HEK293 (cell line): ENCODE measurements at regions not wholly inside any gene's neighbourhood (a gene's known extent, or its start where the extent isn't known, plus 50 kb on each side); places are given as distances from the start of the nearest gene placed in this dataset.

Source experiments
- CTCF ChIA-PET: fragments of 350-600 bp; formaldehyde crosslinking; extraction: SDS; loops from one replicate; lab custom pipeline; 2021; ENCODE audit warnings: antibody characterized with exemption; lab: Yijun Ruan, JAX
- POLR2A ChIA-PET: fragments of 300-600 bp; formaldehyde crosslinking; extraction: SDS; loops from one replicate; lab custom pipeline; 2020; ENCODE audit warnings: antibody characterized with exemption, inconsistent platforms; lab: Yijun Ruan, JAX
- H3K27ac ChIP-seq: fragments of 200-500 bp; sonication (Bioruptor generic); 2 replicates; pipeline ENCODE4 v1.5.1; 2014; ENCODE audit warnings: low read depth, low read length, control low read depth, inconsistent platforms; ENCODE audit errors: extremely low read depth
- H3K36me3 ChIP-seq, 2 experiments: fragments of 200-500 bp in 1 of 2; sonication (Bioruptor generic) in 1 of 2; 1 replicate in 1 of 2; 2 replicates in 1 of 2; pipeline ENCODE4 v1.5.1; 2014 to 2017; ENCODE audit warnings: inconsistent platforms in 2 of 2, low read length in 2 of 2; ENCODE audit not compliant: control insufficient read depth in 2 of 2, insufficient read depth in 1 of 2
- H3K4me1 ChIP-seq: fragments of 200-500 bp; sonication (Bioruptor generic); 2 replicates; pipeline ENCODE4 v1.5.1; 2014; ENCODE audit warnings: mild to moderate bottlenecking, low read length, inconsistent platforms; ENCODE audit not compliant: control insufficient read depth, insufficient read depth
- H3K4me3 ChIP-seq: 2 replicates; pipeline ENCODE4 v1.5.1; 2011; ENCODE audit warnings: low read depth, mild to moderate bottlenecking, control low read depth, low read length, moderate library complexity
- H3K9me3 ChIP-seq: fragments of 200-500 bp; sonication (Bioruptor generic); 2 replicates; pipeline ENCODE4 v1.5.1; 2014; ENCODE audit warnings: low read depth, low read length, inconsistent platforms; ENCODE audit not compliant: control insufficient read depth, insufficient read depth
- ATF2 ChIP-seq: fragments of 450-650 bp; formaldehyde crosslinking; IDR thresholded peaks from 2 replicates; pipeline ENCODE4 v1.5.1; 2016; ENCODE audit warnings: missing biosample characterization, missing genetic modification characterization, low read depth
- IKZF3 ChIP-seq: fragments of 450-650 bp; IDR thresholded peaks from 2 replicates; pipeline ENCODE4 v1.5.0; 2018; ENCODE audit warnings: missing biosample characterization, mild to moderate bottlenecking, missing genetic modification characterization, moderate library complexity
- PRDM1 ChIP-seq: fragments of 450-650 bp; formaldehyde crosslinking; IDR thresholded peaks from 2 replicates; pipeline ENCODE4; 2016; ENCODE audit warnings: missing biosample characterization, missing genetic modification characterization
- YY1 ChIP-seq: fragments of 450-650 bp; formaldehyde crosslinking; IDR thresholded peaks from 2 replicates; pipeline ENCODE4 v1.5.1; 2018; ENCODE audit warnings: missing biosample characterization, missing genetic modification characterization
- ZFHX2 ChIP-seq: fragments of 450-650 bp; formaldehyde crosslinking; conservative IDR thresholded peaks from 2 replicates; pipeline ENCODE4 v1.5.1; 2016; ENCODE audit warnings: missing biosample characterization, missing genetic modification characterization
- ZFP69B ChIP-seq: fragments of 450-650 bp; formaldehyde crosslinking; IDR thresholded peaks from 2 replicates; pipeline ENCODE4 v1.5.1; 2016; ENCODE audit warnings: missing biosample characterization, missing genetic modification characterization
- ZNF133 ChIP-seq: fragments of 450-650 bp; formaldehyde crosslinking; IDR thresholded peaks from 2 replicates; pipeline ENCODE4 v1.5.1; 2016; ENCODE audit warnings: missing biosample characterization, missing genetic modification characterization
- ZNF174 ChIP-seq: fragments of 450-650 bp; formaldehyde crosslinking; IDR thresholded peaks from 2 replicates; pipeline ENCODE4 v1.5.0; 2017; ENCODE audit warnings: missing biosample characterization, mild to moderate bottlenecking, missing genetic modification characterization
- ZNF280D ChIP-seq: fragments of 450-650 bp; formaldehyde crosslinking; IDR thresholded peaks from 2 replicates; pipeline ENCODE4 v1.5.1; 2016; ENCODE audit warnings: missing biosample characterization, missing genetic modification characterization
- ZNF292 ChIP-seq: fragments of 450-650 bp; formaldehyde crosslinking; IDR thresholded peaks from 2 replicates; pipeline ENCODE4 v1.5.1; 2016; ENCODE audit warnings: low read depth, missing biosample characterization, missing genetic modification characterization, borderline replicate concordance
- ZNF560 ChIP-seq: fragments of 450-650 bp; formaldehyde crosslinking; IDR thresholded peaks from 2 replicates; pipeline ENCODE4 v1.5.1; 2017; ENCODE audit warnings: missing biosample characterization, missing genetic modification characterization, borderline replicate concordance
- ZNF658 ChIP-seq: fragments of 450-650 bp; formaldehyde crosslinking; IDR thresholded peaks from 2 replicates; pipeline ENCODE4; 2016; ENCODE audit warnings: missing biosample characterization, missing genetic modification characterization
- ZNF692 ChIP-seq: fragments of 450-650 bp; formaldehyde crosslinking; IDR thresholded peaks from 2 replicates; pipeline ENCODE4 v1.5.1; 2016; ENCODE audit warnings: missing biosample characterization, missing genetic modification characterization
- ZSCAN23 ChIP-seq: fragments of 450-650 bp; formaldehyde crosslinking; IDR thresholded peaks from 2 replicates; pipeline ENCODE4 v1.5.1; 2016; ENCODE audit warnings: missing biosample characterization, missing genetic modification characterization
- ZXDB ChIP-seq: fragments of 450-650 bp; formaldehyde crosslinking; IDR thresholded peaks from 2 replicates; pipeline ENCODE4 v1.5.1; 2016; ENCODE audit warnings: missing biosample characterization, missing genetic modification characterization
- TF ChIP-seq, protein P1 (sequence below): fragments of 450-650 bp; formaldehyde crosslinking; IDR thresholded peaks from 2 replicates; pipeline ENCODE4 v1.5.1; 2016; ENCODE audit warnings: missing biosample characterization, missing genetic modification characterization
- TF ChIP-seq, protein P2 (sequence below): fragments of 450-650 bp; formaldehyde crosslinking; IDR thresholded peaks from 2 replicates; pipeline ENCODE4 v1.5.1; 2016; ENCODE audit warnings: missing biosample characterization, missing genetic modification characterization
- TF ChIP-seq, protein P3 (sequence below): fragments of 450-650 bp; formaldehyde crosslinking; IDR thresholded peaks from 2 replicates; pipeline ENCODE4 v1.5.1; 2016; ENCODE audit warnings: missing biosample characterization, missing genetic modification characterization

GRCh38 chr2:211270257-211270656 lies 713.9 kb downstream of the CPS1 start (continued):
- TF ChIP-seq, protein P1, sequence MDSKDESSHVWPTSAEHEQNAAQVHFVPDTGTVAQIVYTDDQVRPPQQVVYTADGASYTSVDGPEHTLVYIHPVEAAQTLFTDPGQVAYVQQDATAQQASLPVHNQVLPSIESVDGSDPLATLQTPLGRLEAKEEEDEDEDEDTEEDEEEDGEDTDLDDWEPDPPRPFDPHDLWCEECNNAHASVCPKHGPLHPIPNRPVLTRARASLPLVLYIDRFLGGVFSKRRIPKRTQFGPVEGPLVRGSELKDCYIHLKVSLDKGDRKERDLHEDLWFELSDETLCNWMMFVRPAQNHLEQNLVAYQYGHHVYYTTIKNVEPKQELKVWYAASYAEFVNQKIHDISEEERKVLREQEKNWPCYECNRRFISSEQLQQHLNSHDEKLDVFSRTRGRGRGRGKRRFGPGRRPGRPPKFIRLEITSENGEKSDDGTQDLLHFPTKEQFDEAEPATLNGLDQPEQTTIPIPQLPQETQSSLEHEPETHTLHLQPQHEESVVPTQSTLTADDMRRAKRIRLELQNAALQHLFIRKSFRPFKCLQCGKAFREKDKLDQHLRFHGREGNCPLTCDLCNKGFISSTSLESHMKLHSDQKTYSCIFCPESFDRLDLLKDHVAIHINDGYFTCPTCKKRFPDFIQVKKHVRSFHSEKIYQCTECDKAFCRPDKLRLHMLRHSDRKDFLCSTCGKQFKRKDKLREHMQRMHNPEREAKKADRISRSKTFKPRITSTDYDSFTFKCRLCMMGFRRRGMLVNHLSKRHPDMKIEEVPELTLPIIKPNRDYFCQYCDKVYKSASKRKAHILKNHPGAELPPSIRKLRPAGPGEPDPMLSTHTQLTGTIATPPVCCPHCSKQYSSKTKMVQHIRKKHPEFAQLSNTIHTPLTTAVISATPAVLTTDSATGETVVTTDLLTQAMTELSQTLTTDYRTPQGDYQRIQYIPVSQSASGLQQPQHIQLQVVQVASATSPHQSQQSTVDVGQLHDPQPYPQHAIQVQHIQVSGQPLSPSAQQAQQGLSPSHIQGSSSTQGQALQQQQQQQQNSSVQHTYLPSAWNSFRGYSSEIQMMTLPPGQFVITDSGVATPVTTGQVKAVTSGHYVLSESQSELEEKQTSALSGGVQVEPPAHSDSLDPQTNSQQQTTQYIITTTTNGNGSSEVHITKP (tag by site-specific recombination), result no peak
- no peak for TF ChIP-seq IKZF3 (tag by site-specific recombination)
- TF ChIP-seq ZNF133 (tag by site-specific recombination), result no peak
- TF ChIP-seq, protein P2, sequence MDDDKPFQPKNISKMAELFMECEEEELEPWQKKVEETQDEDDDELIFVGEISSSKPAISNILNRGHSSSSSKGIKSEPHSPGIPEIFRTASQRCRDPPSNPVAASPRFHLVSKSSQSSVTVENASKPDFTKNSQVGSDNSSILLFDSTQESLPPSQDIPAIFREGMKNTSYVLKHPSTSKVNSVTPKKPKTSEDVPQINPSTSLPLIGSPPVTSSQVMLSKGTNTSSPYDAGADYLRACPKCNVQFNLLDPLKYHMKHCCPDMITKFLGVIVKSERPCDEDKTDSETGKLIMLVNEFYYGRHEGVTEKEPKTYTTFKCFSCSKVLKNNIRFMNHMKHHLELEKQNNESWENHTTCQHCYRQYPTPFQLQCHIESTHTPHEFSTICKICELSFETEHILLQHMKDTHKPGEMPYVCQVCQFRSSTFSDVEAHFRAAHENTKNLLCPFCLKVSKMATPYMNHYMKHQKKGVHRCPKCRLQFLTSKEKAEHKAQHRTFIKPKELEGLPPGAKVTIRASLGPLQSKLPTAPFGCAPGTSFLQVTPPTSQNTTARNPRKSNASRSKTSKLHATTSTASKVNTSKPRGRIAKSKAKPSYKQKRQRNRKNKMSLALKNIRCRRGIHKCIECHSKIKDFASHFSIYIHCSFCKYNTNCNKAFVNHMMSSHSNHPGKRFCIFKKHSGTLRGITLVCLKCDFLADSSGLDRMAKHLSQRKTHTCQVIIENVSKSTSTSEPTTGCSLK (tag by site-specific recombination), result no peak
- no peak for TF ChIP-seq ZNF692 (tag by site-specific recombination)
- TF ChIP-seq ZNF280D, result no peak
- TF ChIP-seq ZFHX2 (tag by site-specific recombination), result no peak
- TF ChIP-seq ZFP69B (tag by site-specific recombination), result no peak
- no peak for TF ChIP-seq ZNF292 (tag by site-specific recombination)
- TF ChIP-seq YY1 (tag by site-specific recombination), result no peak

GRCh38 chr2:211281430-211282073 lies 725.2 kb downstream of the CPS1 start:
- H3K4me1 ChIP-seq, result no peaks in the 10 kb centered on the region
- H3K9me3 ChIP-seq, result no peaks in the 10 kb centered on the region
- H3K27ac ChIP-seq, result no peak overlapping the region
- POLR2A ChIA-PET, result no interaction called here
- CTCF ChIA-PET, result no interaction called here
- no peaks in the 10 kb centered on the region for H3K36me3 ChIP-seq
- H3K4me3 ChIP-seq, result no peak overlapping the region
- no peak for TF ChIP-seq ZNF658 (tag by site-specific recombination)
- no peak for TF ChIP-seq PRDM1 (tag by site-specific recombination)
- no peak for TF ChIP-seq ZXDB
- TF ChIP-seq, protein P3, sequence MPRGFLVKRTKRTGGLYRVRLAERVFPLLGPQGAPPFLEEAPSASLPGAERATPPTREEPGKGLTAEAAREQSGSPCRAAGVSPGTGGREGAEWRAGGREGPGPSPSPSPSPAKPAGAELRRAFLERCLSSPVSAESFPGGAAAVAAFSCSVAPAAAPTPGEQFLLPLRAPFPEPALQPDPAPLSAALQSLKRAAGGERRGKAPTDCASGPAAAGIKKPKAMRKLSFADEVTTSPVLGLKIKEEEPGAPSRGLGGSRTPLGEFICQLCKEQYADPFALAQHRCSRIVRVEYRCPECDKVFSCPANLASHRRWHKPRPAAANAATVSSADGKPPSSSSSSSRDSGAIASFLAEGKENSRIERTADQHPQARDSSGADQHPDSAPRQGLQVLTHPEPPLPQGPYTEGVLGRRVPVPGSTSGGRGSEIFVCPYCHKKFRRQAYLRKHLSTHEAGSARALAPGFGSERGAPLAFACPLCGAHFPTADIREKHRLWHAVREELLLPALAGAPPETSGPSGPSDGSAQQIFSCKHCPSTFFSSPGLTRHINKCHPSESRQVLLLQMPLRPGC (tag by site-specific recombination), result no peak
- no peak for TF ChIP-seq ZSCAN23
- TF ChIP-seq, protein P1 (tag by site-specific recombination), result no peak
- TF ChIP-seq ZNF174 (tag by site-specific recombination), result no peak
- no peak for TF ChIP-seq ATF2 (tag by site-specific recombination)
- no peak for TF ChIP-seq ZNF560 (tag by site-specific recombination)
